Putamen (tissue), 1 donor: ENCODE measurements at regions not wholly inside any gene's neighbourhood (a gene's known extent, or its start where the extent isn't known, plus 50 kb on each side); places are given as distances from the start of the nearest gene placed in this dataset.

Source experiments
- DNase-seq: peaks from one replicate; pipeline ENCODE4 v3.0.0-alpha.2; 2016; ENCODE audit warnings: low spot score

GRCh38 chr1:29868944-29869343 is 632.6 kb downstream of the PTPRU start:
- no peak for DNase-seq

DNA sequence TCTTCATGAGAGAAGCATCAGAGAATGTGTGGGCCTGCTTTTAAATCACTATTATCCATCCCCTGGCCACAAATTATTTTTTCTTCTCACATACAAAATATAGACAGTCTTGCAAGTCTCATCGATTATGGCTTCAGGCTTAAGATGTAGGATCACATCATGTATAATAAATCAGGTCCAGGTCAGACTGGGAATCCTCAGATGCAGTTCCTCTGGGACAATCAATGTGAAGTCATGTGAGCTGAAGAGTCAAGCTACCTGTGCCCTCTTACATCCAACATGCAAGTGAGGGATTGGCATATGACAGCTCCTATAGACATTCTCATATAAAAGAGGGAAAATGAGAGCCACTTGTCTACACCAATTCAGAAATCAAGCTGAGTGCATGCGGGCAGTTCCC is 631.8 kb downstream of the PTPRU start:
- DNase-seq = no peak

GRCh38 chr1:29865051-29865450 is 628.7 kb downstream of the PTPRU start:
- DNase-seq = no peak

- no peak for DNase-seq
Measured at GRCh38 chr1:29864431-29865022, 628.2 kb downstream of the PTPRU start.

DNA sequence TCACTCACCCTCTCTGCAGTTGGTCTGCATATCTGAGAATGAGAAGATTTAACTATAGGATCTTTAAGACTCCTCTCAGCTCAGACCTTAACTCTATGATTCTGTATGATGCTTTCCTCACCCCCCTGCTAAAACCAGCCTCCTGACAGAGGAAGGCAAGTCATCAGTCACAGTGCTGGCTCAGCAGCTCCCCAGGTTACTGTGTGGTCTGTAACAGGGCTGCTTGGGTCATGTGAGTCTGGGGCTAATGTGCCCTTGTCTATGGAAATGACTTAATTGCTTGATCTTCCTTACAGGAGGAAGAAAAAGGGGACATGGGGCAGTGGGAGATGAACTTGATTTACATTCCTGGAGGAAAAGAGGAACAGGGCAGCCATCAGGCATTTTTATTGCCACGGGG is 625.6 kb downstream of the PTPRU start:
- no peak for DNase-seq

- no peak for DNase-seq
Measured at GRCh38 chr1:29861446-29861845, 625.1 kb downstream of the PTPRU start.

- DNase-seq = no peak
Measured at GRCh38 chr1:29860681-29861080, 624.4 kb downstream of the PTPRU start.

- DNase-seq = no peak
Measured at GRCh38 chr1:29860056-29860455, 623.7 kb downstream of the PTPRU start.

DNA sequence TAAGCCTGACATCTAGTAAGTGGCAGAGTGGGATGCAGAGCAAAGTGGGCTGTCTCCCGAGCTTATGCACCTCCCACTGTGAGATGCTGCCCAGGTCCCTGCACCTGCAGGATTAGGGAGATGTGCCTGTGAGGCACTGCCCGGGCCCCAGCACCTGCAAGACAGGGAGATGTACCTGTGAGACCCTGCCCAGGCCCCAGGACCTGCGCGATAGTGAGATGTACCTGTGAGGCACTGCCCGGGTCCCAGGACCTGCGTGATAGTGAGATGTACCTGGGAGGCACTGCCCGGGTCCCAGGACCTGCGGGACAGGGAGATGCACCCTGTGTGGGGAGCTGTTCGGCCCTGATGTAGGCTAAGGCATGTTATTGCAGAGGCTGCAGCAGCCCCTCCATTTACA is 622.8 kb downstream of the PTPRU start:
- DNase-seq = no peak

DNA sequence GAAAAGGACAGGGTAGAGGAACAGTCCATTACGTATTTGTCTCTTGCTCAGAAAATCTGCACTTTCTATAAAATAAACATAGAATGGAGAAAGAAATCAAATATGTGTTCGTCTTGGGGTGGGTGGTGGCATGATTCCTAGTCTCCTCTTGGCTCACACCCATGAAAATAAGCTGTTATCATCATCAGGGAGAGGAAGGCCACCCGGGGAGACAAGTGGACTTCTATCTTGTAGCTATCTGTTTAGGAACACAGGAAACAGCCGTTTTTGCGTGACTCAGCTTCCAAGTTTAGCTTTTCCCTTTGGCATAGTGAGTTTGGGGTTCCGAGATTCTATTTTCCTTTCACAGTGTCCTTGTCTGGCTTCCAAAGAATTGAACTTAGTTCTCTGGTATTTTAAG is 622.3 kb downstream of the PTPRU start:
- DNase-seq = no peak

GRCh38 chr1:29856340-29857114 is 620.2 kb downstream of the PTPRU start:
- DNase-seq = no peak

- no peak for DNase-seq
Measured at GRCh38 chr1:29855561-29856160, 619.3 kb downstream of the PTPRU start.

GRCh38 chr1:29854700-29855276 is 618.5 kb downstream of the PTPRU start:
- no peak for DNase-seq

DNA sequence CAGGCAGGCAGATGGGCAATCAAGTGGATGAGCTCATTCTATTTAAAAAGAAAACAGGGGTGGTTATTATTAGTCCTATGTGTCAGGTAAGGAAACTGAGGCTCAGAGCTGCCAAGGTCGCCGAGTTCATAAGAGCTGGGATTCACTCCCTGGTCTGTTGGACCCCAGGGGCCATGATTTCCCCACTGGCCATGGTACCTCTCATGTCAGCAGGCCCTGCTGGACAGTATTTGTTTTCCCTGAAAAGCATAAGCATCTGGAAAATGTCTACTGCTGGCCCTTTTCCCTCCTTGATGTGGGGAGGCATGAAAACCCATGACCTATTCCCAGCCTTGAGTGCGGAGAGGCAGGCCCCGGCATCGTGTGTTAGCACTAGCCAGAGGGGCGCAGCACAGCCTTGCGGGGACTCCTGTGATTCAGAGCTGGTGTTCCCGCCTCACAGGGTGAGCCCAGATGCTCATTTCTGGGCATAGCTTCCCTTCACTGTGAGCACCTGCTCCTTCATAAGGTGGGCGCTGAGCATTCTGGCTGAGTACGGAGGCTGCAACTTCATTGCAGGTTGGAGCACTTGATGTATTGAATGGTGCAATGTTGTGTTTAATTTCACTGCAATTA is 617.5 kb downstream of the PTPRU start:
- DNase-seq = no peak

- no peak for DNase-seq
Measured at GRCh38 chr1:29852248-29852647, 615.9 kb downstream of the PTPRU start.

DNA sequence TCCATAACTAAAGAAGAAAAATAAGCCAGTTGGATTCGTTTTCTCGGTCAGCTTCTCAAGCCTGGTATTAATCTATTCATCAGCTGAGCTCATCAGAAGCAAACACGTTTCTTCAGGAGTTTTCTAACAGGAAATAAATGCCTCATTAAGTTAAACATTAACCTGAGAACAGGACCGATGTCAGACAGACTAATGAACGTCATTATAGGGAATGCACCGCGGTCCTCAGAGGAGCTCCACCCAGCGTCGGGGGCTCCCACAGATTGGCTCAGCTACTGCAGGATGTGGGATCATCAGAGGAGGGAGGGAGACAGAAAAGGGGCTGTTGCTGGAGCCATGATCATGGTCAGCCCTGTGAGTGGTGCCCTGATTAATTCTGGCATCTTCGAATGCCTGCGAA is 615.4 kb downstream of the PTPRU start:
- DNase-seq = no peak

- no peak for DNase-seq
Measured at GRCh38 chr1:29849991-29850757, 613.9 kb downstream of the PTPRU start.

DNA sequence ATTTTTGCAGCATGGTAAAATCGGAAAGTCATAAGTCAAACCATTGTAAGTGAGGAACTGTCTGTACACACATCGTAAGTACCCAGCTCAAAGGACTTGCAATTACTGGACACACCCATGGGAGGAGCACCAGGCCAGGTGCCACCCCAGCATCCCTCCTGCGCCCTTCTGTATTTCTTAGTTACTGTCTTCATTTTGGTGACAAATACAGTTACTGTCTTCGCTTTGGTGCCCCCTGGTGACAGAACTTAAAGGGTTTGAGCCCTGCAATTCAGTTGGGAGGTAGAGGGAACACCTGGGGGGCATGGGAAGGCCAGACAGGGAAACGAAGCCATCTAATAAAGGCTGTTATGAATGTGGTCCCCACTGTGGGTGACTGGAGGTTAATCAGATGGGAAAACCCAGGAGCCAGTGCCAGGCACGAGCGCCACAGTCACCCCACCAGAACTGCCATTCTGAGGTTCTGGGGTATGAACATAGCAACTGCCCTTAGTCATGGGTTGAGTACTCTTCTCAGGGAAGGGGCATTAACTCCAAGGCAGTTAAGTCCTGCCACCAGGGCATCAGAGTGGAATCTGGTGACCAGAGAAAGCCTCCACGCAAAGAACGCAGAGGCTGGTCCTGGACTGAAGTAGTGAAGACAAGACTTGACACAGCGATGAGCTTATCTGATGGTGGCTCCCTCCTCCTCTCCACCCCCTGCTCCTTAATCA is 612.9 kb downstream of the PTPRU start:
- DNase-seq = peak; percentile 16

- no peak for DNase-seq
Measured at GRCh38 chr1:29845910-29846309, 609.6 kb downstream of the PTPRU start.

- no peak for DNase-seq
Measured at GRCh38 chr1:29842130-29842529, 605.8 kb downstream of the PTPRU start.

GRCh38 chr1:29839726-29840125 is 603.4 kb downstream of the PTPRU start:
- no peak for DNase-seq
